Brain microvascular endothelial cell (primary cell): ENCODE measurements at regions not wholly inside any gene's neighbourhood (a gene's known extent, or its start where the extent isn't known, plus 50 kb on each side); places are given as distances from the start of the nearest gene placed in this dataset.

Experiments used
- DNase-seq: peaks from one replicate; pipeline ENCODE4 v3.0.0-alpha.2; 2020
- H3K27ac ChIP-seq: fragments of 250-450 bp; sonication (Bioruptor Pico); 2 replicates; pipeline ENCODE4 v1.5.1; 2020; ENCODE audit warnings: mild to moderate bottlenecking, moderate library complexity
- H3K27me3 ChIP-seq: fragments of 250-450 bp; sonication (Bioruptor Pico); replicated peaks from 2 replicates; pipeline ENCODE4 v1.5.1; 2020; ENCODE audit warnings: mild to moderate bottlenecking
- H3K36me3 ChIP-seq: fragments of 250-450 bp; sonication (Bioruptor Pico); replicated peaks from 2 replicates; pipeline ENCODE4 v1.5.1; 2020; ENCODE audit warnings: mild to moderate bottlenecking
- H3K4me3 ChIP-seq: 2 replicates; pipeline ENCODE4 v1.5.1; 2011; ENCODE audit warnings: low read depth, mild to moderate bottlenecking, control low read depth, low read length, moderate library complexity
- CTCF ChIP-seq: IDR thresholded peaks from 2 replicates; pipeline ENCODE4 v1.5.1; 2011; ENCODE audit warnings: low read depth, mild to moderate bottlenecking, moderate library complexity, low read length, control low read depth, inconsistent platforms; ENCODE audit errors: missing control alignments
- in situ Hi-C: cut with HindIII; loops from 2 replicates; pipeline ENCODE4 v1.10.0; 2017; ENCODE audit warnings: low sequenced_read_pairs, low pct_ligation_motif_present

GRCh38 chr5:25349746-25350145, 705.0 kb upstream of the CDH10 start:
- Histone ChIP-seq H3K4me3 (no peak overlapping the region), H3K27me3 (no peaks in the 10 kb centered on the region), H3K36me3 (no peaks in the 10 kb centered on the region), H3K27ac (no peak overlapping the region)
- in situ Hi-C loops: no loop called here
- no peak for TF ChIP-seq CTCF
- no peak for DNase-seq

GRCh38 chr5:25345240-25345771, 700.5 kb upstream of the CDH10 start:
- no peak for DNase-seq
- H3K27me3 ChIP-seq: no peaks in the 10 kb centered on the region
- no peaks in the 10 kb centered on the region for H3K36me3 ChIP-seq
- in situ Hi-C loops: no loop called here
- no peak overlapping the region for H3K4me3 ChIP-seq
- no peak for TF ChIP-seq CTCF
- no peak overlapping the region for H3K27ac ChIP-seq

GRCh38 chr5:25339541-25339940, 694.8 kb upstream of the CDH10 start:
- in situ Hi-C loops: no loop called here
- Histone ChIP-seq H3K36me3 (no peaks in the 10 kb centered on the region), H3K27ac (no peak overlapping the region)

GRCh38 chr5:25334350-25334749, 689.6 kb upstream of the CDH10 start:
- DNase-seq: no peak
- no peaks in the 10 kb centered on the region for H3K27me3 ChIP-seq
- H3K4me3 ChIP-seq: no peak overlapping the region
- in situ Hi-C loops: no loop called here
- no peak overlapping the region for H3K27ac ChIP-seq
- no peak for TF ChIP-seq CTCF
- no peaks in the 10 kb centered on the region for H3K36me3 ChIP-seq

More at GRCh38 chr5:25339541-25339940, 694.8 kb upstream of the CDH10 start:
- H3K4me3 ChIP-seq: no peak overlapping the region
- no peaks in the 10 kb centered on the region for H3K27me3 ChIP-seq
- DNase-seq: no peak
- no peak for TF ChIP-seq CTCF

GRCh38 chr5:25330721-25331120, 685.9 kb upstream of the CDH10 start:
- in situ Hi-C loops: no loop called here
- no peak overlapping the region for H3K27ac ChIP-seq
- no peaks in the 10 kb centered on the region for H3K36me3 ChIP-seq
- no peak overlapping the region for H3K4me3 ChIP-seq
- no peak for TF ChIP-seq CTCF
- no peak for DNase-seq
- no peaks in the 10 kb centered on the region for H3K27me3 ChIP-seq

- no peak for DNase-seq
- Histone ChIP-seq H3K27ac (no peak overlapping the region), H3K4me3 (no peak overlapping the region), H3K27me3 (no peaks in the 10 kb centered on the region), H3K36me3 (no peaks in the 10 kb centered on the region)
- in situ Hi-C loops: no loop called here
- TF ChIP-seq CTCF: no peak
These were observed 682.4 kb upstream of the CDH10 start for GRCh38 chr5:25327172-25327571.
